Gastrocnemius medialis (tissue), 4 donors: ENCODE measurements at regions not wholly inside any gene's neighbourhood (a gene's known extent, or its start where the extent isn't known, plus 50 kb on each side); places are given as distances from the start of the nearest gene placed in this dataset.

Experiments used
- CTCF ChIP-seq, 5 experiments: fragments of 450-650 bp in 3 of 5; fragments of 200-600 bp in 2 of 5; sonication (generic) in 2 of 5; IDR thresholded peaks in 4 of 5; conservative IDR thresholded peaks in 1 of 5; 1 replicate in 4 of 5; 2 replicates in 1 of 5; pipeline ENCODE4 v1.5.1; 2016 to 2019; ENCODE audit warnings: antibody characterized with exemption in 5 of 5, mild to moderate bottlenecking in 3 of 5, moderate library complexity in 3 of 5
- POLR2A ChIP-seq, 2 donors: fragments of 450-650 bp; IDR thresholded peaks; one replicate each; pipeline ENCODE4 v1.6.1; 2017; ENCODE audit warnings: antibody characterized with exemption in 2 of 2, mild to moderate bottlenecking in 2 of 2, moderate library complexity in 2 of 2

- no peak for TF ChIP-seq CTCF (IDR thresholded peaks at IDR 0.05 in 4 of 5, conservative IDR thresholded peaks at IDR 0.05 in 1 of 5)
- no peak for TF ChIP-seq POLR2A (IDR thresholded peaks at IDR 0.05)
Measured at GRCh38 chr3:514192-514591, 317.6 kb downstream of the CHL1 start.
